SK-MEL-5 (cell line): ENCODE measurements at regions not wholly inside any gene's neighbourhood (a gene's known extent, or its start where the extent isn't known, plus 50 kb on each side); places are given as distances from the start of the nearest gene placed in this dataset.
"Not testable (repeated sequence)": the region's sequence is repeated elsewhere in the genome, so short reads cannot be mapped to it uniquely, and the experiment has no call there.

Experiments used
- DNase-seq: peaks from one replicate; pipeline ENCODE4 v3.0.0-alpha.2; 2016; ENCODE audit warnings: low read depth, low spot score
- in situ Hi-C: cut with HindIII; loops from 2 replicates; pipeline ENCODE4 v1.10.0; 2016; ENCODE audit warnings: low sequenced_read_pairs, high pct_unique_total_duplicates, low pct_unique_long_range_greater_than_20kb

DNA sequence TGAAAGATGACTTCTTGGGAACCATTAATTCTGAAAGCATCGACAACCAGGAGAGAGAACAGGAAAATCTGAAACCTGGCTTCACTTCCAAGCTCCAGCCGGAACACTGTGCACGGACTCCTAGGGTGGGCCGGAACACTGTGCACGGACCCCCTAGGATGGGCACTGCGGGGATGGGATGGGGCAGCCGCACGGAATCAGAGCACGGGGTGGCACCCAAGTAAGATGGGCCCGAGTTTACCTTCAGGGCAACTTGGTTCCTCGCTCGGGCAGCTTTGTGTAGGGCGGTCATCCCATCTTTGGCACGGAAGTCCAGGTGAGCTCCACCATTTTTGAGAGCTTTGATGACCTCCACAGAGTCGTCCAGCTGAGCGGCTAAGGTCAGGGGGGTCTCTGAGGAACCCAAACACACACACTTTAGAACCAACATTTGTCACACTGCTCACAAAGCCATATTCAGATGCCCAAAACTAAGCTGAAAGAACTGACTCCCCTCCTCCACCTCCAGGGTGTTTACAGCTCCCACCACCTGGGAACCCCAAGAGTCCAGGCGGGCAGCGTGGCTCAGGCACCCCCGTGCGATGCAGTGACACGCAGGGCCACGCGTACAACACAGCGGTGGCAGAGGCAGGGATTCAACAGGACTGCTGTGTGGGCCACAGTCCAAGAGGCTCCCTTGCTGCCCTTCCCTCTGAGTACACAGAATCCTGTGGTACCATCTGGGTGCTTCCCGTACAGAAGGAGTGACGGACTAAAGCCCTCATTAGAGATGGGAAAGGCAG is 157.9 kb downstream of the SHANK2 start:
- no peak for DNase-seq
- in situ Hi-C loops: no loop called here

DNA sequence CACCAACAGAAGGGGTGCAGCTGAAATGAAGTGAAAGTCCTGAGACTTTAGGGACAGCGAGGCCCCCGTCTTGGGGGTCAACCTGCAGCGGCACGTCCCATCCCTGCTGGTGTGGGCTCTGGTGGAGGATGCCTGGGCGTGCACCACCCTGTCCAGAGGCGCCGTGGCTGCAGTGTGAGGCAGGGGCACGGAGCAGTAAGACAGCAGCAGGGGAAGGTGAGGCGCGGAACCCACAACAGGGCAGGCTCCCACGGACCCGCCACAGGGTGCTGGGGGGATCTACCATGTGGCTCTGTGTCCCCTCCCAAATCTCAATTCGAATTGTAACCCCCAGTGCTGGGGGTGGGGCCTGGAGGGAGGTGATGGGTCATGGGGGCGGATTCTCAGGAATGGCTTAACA is 158.6 kb downstream of the SHANK2 start:
- in situ Hi-C loops: no loop called here
- no peak for DNase-seq

DNA sequence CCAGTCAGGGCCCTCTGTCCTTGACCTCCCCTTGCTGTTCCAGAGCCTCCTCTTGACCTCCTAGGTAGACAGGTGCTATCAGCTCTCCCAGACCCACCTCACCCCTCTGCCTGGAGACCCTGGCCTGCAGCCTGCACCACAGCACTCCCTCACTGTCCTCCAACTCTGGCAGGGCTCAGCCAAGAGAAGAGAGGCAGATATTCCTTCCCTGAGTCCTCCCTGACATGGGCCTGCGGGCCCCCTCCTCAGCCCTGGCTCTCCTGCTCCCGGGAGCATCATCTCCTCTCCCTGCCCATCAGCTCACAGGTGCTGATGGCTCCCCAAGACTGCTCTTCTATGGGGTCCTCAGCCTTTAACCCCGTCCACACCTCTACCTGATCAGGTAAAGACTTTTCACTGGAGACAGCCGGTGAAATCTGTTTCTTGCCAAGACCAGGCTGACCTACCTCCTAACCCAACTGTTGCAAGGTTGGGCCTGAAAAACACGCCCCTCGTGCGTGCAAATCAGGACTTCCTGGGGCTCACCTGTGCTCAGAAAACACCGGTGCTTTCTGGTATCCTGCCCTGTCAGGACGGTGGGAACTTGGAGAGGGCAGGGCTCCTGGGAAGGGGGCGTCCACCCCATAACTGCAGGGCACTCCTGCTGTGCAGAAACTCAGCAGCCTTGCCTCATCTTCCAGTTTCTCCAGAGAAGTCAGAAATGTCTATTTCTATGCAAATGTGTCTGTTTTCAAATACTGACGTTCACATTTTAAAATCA is 160.7 kb downstream of the SHANK2 start:
- DNase-seq: no peak
- in situ Hi-C loops: no loop called here

DNA sequence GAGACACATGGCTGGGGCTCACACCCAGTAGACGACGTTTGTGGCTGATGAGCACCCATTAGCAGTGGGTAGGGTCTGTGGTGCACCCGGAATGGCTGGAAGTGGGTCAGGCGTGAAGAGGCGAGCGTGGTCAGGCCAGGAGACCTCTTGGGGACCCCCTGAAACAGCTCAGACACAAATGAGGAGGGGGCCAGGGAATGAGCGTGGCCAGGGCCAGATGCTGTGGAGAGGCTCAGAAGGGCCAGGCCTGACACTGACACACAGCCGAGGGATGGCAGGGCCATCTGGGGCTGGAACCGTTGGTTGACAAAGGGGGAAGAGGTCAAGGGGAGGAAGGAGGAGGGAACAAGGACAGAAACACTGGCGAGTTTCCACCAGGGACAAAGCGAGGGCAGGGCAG is 162.8 kb downstream of the SHANK2 start:
- DNase-seq: no peak
- in situ Hi-C loops: no loop called here

DNA sequence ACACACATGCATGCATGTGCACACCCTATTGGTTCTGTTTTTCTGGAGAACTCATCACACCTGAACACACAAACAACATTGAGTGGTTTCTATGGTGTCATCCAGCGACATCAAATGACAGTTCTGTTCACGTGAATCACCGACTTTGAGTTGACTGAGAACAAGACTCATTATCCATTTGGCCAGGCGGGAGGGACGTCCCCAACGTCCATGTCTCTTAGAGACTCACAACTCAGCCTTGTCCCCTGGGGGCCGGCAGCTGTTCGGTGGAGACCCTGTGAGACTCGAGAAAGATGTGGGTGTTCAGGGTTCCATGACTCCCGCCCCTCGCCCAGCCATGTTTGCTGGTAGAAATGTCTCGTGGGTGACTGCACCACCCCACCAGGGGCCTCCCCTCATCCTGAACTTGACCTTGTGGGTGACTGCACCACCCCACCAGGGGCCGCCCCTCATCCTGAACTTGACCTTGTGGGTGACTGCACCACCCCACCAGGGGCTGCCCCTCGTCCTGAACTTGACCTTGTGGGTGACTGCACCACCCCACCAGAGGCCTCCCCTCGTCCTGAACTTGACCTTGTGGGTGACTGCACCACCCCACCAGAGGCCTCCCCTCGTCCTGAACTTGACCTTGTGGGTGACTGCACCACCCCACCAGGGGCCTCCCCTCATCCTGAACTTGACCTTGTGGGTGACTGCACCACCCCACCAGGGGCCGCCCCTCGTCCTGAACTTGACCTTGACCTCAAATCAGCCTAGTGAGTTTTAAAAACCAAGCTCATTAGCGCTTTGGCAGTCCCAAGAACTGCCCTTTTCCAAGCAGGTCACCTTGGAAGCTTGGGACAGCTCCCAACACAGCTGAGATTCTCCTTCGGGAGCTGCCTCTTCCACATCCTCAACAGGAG is 163.8 kb downstream of the SHANK2 start:
- DNase-seq, in situ Hi-C loops: not testable (repeated sequence)

DNA sequence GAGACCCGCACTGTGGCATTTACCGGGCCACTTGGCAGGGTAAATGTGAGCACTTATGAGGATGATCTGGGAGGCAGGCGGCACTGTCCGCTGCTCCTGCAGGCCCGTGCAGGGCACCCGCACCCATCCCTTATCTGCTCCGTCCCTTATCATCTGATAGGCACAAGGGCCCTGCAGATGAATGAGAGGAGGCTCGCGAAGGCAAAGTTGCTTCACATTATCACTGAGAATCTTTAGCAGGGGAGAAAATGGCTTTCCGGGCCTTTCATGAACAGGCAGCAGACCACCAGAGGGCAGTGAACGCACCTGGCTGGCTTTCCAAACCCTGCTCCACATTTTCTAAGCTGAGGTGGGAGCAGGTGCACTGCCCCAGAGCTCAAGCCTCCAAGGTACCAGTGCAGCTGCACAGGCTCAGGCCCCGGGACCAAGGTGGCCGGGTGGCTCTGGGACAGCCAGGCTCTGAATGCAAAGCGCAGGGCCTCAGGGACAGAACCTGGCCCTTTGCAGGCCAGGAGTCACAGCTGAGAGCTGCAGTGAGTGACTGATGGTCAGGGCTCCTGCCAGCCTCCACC is 165.6 kb downstream of the SHANK2 start:
- DNase-seq: peak; percentile 80
- in situ Hi-C loops: no loop called here

DNA sequence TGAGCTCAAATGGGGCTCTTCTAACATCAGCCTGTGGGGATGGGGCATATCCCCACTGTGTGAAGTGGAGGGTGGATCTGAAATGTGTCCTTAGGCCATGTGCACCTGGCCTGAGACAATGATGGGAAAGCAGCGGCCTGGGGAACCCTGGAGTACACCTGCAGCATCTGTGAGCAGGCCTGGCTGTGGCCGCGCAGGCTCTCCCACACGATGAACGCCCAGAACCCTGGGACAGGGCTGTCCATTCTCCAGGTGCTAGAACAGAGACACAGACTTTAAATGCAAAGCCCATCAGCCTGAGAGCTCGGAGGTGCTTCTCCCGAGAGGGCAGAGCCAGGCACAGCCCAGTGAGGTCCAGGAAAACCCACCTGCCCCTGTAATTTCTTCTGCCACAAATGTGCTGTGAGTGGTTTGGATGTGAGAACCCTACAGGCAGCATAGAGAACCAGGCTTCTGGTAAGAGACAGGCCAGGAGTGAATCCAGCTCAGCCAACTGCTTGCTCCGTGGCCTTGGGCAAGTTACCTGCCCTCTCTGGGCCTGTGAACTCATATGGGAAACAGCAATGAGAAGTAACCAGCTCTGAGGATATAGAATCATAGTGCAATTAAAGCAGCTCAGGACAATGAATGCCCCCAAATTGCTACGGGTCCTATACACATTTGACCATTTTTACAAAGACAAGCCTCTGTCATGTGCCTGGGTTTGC is 167.9 kb downstream of the SHANK2 start:
- DNase-seq: no peak
- in situ Hi-C loops: no loop called here

DNA sequence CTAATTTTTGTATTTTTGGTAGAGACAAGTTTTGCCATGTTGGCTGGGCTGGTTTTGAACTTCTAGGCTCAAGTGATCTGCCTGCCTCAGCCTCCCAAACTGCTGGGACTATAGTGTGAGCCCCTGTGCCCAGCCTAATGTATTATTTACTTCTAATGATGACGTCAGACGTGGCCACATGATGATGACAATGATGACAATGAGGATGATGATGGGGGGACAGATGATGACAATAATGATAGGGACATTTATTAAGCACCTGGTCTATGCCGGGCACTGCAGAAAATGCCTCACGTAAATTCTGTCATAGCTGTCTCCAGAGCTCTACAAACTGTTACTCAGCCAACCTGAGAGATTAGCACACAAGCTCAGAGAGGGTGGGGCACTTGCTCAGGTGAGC is 169.3 kb downstream of the SHANK2 start:
- no peak for DNase-seq
- in situ Hi-C loops: no loop called here

DNA sequence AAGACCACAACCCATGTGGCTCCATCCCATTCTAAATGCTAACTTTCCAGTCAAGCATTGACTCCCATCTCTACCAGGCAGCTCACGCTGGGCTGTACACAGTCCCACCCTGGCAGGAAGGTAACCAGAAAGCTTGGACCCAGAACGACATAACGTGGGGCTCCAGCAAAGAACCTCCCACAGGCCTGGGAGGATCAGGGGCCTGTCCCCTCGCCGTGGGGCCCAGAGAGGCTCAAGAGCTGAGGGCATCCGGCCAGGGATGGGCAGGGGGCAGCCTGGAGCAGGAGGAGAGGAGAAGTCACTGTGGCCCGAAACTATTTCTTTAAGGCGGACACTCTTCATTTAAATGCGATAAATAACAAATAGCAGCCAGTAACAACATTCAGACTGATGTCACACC is 169.9 kb downstream of the SHANK2 start:
- in situ Hi-C loops: no loop called here
- DNase-seq: no peak

DNA sequence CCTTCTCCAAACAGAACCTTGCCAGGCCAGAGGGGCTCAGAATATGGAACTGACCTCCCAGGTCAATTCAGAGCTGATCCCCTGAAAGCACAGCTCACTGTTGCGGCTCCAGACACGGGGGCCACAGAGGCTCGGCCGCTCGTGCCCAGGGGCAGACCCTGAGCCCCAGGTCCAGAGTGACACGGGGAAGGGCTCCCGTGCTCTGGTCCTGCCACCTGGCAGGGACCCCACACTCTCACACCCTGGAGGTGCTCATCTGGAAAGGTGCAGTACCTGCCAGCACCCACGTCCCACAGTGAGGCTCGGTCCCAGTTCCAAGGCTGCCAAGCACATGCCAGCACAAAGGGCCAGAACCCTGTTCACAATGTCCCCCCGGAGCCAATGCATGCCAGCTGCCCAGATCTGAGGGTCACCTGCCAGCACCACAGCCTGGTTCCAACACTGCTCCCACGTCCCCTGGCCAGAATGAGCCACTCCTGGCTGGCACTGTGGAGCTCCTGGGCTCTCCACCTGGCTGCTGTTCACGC is 170.6 kb downstream of the SHANK2 start:
- DNase-seq: no peak

DNA sequence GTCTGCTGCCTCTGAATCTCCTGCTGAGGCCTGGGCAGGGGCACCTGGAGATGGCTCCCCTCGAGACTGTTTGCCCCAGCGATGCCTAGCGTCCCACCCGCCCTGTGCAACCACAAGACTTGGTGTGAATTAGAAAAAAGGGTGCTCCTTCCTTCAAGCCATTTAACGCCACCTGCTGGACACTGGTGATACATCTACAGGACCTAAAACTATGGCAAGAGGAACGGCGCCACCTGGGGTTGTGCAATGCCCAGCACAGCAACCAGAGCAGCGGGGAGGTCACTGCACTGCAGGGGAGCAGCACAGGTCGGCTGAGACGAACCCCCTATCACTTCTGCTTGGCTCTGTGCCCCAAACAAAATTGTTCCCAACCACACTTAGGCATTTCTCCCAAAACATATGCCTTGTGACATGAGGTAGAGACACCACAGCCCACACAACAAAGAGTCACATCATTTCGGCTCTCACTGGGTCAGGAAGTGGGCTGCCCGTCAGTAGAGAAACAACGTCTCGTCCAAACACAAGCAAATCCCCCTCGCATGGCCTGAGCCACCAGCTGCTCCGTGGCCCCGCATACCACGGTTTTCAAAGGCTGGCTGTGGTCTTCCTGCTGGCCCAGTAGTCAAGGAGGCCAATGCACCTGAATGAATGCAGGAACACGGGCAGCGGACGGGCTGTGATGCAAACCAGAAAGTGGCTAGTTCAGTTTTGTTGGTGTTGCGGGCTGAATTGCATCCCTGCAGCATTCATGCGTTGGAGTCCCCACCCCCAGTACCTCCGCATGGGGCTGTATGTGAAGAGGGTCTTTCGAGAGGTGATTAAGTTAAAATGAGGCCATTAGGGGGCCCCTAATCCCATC is 171.9 kb downstream of the SHANK2 start:
- DNase-seq: peak; percentile 97
- in situ Hi-C loops: no loop called here

More for the DNA sequence above, 170.6 kb downstream of the SHANK2 start:
- in situ Hi-C loops: no loop called here

DNA sequence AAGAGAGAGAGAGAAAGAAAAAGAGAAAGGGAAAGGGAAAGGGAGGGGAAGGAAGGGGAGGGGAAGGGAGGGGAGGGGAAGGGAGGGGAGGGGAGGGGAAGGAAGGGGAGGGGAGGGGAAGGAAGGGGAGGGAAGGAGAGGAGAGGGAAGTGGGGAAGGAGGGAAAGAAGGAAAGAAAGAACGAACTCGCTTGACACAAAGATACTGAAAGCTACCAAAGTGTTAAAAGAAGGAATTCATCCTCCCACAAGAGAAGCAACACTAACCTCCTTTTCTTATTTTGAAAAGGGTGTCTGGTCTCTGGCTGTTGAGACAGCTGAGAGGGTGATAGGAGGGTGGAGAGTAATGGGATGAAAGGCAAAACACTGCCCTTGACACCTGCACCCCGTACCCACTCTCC is 172.6 kb downstream of the SHANK2 start:
- no peak for DNase-seq
- in situ Hi-C loops: no loop called here

DNA sequence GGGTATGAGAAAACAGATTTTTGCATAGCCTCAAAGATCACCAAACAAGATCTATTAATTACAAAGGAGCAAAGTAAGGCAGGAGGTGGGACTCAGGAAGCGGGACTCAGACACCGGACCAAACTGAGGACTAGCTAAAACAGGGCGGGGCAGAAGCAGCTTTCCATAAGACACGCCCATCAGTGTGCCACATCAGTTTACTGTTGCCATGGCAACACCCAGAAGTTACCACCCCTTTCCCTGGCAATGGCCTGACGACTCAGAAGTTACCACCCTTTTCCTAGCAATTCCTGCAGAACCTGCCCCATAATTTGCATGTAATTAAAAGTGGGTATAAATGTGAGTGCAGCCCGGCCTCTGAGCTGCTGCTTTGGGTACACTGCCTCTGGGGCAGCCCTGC is 173.9 kb downstream of the SHANK2 start:
- peak; percentile 74 for DNase-seq

DNA sequence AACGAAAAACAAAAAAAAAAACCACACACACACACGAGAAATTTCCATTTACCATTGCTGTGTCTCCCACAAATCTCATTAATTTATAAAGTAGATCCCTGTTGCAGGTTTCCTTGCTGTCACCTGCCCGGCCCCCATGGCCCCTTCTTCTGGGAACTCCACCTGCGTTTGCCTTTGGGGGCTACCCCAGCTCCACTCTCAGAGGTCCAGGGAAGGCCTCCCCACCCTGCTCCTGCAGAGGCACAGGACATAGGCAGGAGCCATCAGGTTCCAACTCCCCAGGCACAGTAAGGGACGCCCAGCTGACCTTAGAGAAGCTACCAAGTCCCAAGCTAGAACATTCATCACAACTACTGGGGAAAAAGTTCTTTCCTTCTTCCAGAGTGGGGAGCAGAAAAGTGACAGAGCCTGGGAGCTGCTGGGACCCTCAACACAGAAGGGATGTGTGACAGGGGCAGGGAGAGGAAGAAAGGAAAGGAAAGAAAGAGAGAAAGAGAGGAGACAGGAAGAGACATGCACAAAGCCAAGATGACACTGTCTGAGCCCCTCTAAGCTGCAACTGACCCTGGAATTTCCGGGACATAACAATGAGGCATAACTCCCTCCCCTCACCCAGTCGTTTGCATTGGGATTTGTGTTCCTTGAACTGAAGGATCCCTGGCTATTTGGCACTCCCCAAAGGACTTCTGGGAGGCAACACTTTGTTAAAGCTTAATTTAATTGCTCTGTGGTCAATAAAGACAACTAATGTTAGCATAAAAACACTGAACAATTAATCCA is 175.7 kb downstream of the SHANK2 start:
- in situ Hi-C loops: no loop called here
- no peak for DNase-seq

More for the DNA sequence above, 173.9 kb downstream of the SHANK2 start:
- in situ Hi-C loops: no loop called here

DNA sequence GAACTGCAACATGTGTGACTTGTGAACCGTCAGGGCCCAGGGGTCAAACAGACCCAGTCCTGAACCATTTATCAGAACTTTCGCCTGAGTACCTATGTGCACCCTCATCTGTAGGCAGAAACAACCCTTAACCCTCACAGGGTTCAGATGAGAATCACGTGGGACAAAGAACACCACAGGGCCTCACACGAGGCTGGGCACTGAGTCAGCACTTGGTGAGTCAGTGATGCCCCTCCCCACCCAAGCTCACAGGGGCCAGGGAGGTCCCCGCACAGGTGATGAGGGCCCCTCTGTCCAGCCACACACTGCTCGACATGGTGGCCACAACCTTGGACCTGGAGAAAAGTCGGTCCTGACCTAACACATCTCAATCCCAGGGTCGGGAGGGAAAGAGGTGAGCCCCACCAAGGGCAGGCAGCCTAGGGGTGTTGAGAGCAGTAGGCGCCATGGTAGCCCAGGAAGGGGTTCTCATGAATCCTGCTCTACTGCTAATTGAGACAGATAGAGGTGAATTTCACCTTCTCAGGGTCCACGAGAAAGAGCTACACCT is 176.4 kb downstream of the SHANK2 start:
- DNase-seq: no peak
- in situ Hi-C loops: no loop called here
